ENCODE measurements at regions not wholly inside any gene's neighbourhood (a gene's known extent, or its start where the extent isn't known, plus 50 kb on each side); places are given as distances from the start of the nearest gene placed in this dataset.

DNA sequence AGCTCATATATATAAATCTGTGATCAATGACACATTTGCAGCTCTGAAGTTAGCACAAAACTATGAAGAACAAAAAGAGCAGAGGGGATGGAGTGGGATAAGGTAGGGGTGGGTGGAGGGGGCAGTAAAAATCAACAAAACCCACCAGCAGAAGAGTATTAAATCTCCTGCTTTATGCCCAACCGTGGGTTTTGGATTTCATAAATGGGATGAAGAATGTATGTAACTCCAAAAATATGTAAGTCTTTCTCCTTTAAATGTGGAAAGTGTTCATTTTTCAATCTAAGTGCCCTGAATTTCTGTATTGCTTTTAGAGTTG, 480.3 kb upstream of the MARCKS start:
- Histone ChIP-seq H3K36me3 (no peaks in the 10 kb centered on the region), H3K4me3 (no peak overlapping the region), H3K27ac (no peak overlapping the region), H3K27me3 (no peaks in the 10 kb centered on the region), H3K4me1 (peaks cover 0 to 5% (median 0%) of the 10 kb centered on the region in 4 donors), H3K9me3 (no peaks in the 10 kb centered on the region)
- intact Hi-C loops (cut with DNase I; ENCODE audit: low total_unique reads), result no loop called here
- no peak for TF ChIP-seq CTCF (IDR thresholded peaks at IDR 0.05)
- no peak for DNase-seq

- intact Hi-C loops (cut with DNase I; ENCODE audit: low total_unique reads), result no loop called here
- peaks cover 0 to 5% (median 0%) of the 10 kb centered on the region in 4 donors for H3K4me1 ChIP-seq
Measured at GRCh38 chr6:113377362-113377942, 479.7 kb upstream of the MARCKS start.

DNA sequence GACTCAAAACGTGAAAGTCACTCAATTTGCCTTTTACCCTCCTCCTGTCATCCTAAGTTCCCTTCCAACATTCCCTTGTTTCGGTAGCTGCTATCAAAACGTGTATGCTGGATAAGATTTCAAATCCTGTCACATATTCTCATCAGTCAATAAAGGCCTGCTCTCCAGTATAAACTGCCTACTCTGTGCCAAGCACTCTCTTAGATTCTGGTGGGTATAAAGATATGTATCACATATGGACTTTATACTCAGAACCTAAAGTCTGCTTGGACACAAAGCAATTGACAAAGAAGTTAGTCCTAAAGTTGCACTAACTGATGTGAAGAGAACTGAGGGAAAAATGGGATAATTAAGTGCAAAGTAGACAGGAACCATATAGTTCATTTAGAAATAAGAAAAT, 476.6 kb upstream of the MARCKS start:
- intact Hi-C loops (cut with DNase I; ENCODE audit: low total_unique reads), result no loop called here
- Histone ChIP-seq H3K36me3 (no peaks in the 10 kb centered on the region), H3K9me3 (no peaks in the 10 kb centered on the region), H3K27ac (no peak overlapping the region), H3K4me3 (no peak overlapping the region), H3K27me3 (no peaks in the 10 kb centered on the region), H3K4me1 (peaks cover 0 to 5% (median 0%) of the 10 kb centered on the region in 4 donors)
- DNase-seq, result no peak
- no peak for TF ChIP-seq CTCF (IDR thresholded peaks at IDR 0.05)

More at GRCh38 chr6:113377362-113377942, 479.7 kb upstream of the MARCKS start:
- DNase-seq, result no peak
- H3K27me3 ChIP-seq, result no peaks in the 10 kb centered on the region
- no peaks in the 10 kb centered on the region for H3K9me3 ChIP-seq
- no peak overlapping the region for H3K27ac ChIP-seq
- TF ChIP-seq CTCF (IDR thresholded peaks at IDR 0.05), result no peak
- H3K36me3 ChIP-seq, result no peaks in the 10 kb centered on the region
- H3K4me3 ChIP-seq, result no peak overlapping the region

GRCh38 chr6:113381232-113381631, 475.9 kb upstream of the MARCKS start:
- Histone ChIP-seq H3K9me3 (no peaks in the 10 kb centered on the region), H3K27ac (no peak overlapping the region), H3K4me3 (no peak overlapping the region), H3K4me1 (peaks cover 0 to 5% (median 0%) of the 10 kb centered on the region in 4 donors), H3K27me3 (no peaks in the 10 kb centered on the region), H3K36me3 (no peaks in the 10 kb centered on the region)
- intact Hi-C loops (cut with DNase I; ENCODE audit: low total_unique reads), result no loop called here
- DNase-seq, result no peak
- TF ChIP-seq CTCF (IDR thresholded peaks at IDR 0.05), result no peak

GRCh38 chr6:113381959-113382358, 475.2 kb upstream of the MARCKS start:
- intact Hi-C loops (cut with DNase I; ENCODE audit: low total_unique reads), result no loop called here
- TF ChIP-seq CTCF (IDR thresholded peaks at IDR 0.05), result no peak
- no peak overlapping the region for H3K27ac ChIP-seq
- no peaks in the 10 kb centered on the region for H3K27me3 ChIP-seq
- no peaks in the 10 kb centered on the region for H3K36me3 ChIP-seq
- H3K9me3 ChIP-seq, result no peaks in the 10 kb centered on the region
- peaks cover 0 to 5% (median 0%) of the 10 kb centered on the region in 4 donors for H3K4me1 ChIP-seq
- peak in 1 of 2 donors; percentile 51 for DNase-seq
- no peak overlapping the region for H3K4me3 ChIP-seq

DNA sequence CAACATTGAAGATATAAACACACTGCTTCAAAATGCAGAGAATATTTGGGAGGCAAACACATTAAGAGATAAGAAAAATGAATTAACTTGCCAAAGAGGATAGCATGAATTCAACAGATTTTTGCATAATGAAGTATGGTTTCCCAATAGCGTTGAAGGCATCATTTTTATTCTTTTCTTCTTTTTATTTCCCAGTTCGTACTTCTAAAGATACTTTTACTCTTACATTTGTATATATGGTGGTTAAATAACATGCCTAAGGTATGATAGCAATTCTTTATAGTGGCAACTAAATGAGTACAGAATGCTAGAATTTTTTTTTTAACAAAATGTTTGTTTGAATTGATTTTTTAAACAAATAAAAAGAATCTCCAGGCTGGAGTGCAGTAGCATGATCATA, 473.4 kb upstream of the MARCKS start:
- H3K27ac ChIP-seq, result no peak overlapping the region
- no peaks in the 10 kb centered on the region for H3K27me3 ChIP-seq
- intact Hi-C loops (cut with DNase I; ENCODE audit: low total_unique reads), result no loop called here
- H3K4me1 ChIP-seq, result peaks cover 0 to 2% (median 0%) of the 10 kb centered on the region in 4 donors
- no peak for TF ChIP-seq CTCF (IDR thresholded peaks at IDR 0.05)
- no peak overlapping the region for H3K4me3 ChIP-seq
- H3K9me3 ChIP-seq, result no peaks in the 10 kb centered on the region
- DNase-seq, result no peak
- H3K36me3 ChIP-seq, result no peaks in the 10 kb centered on the region

All from tibial artery (tissue), 4 donors.